Frontal cortex (tissue), 3 donors: ENCODE measurements at regions not wholly inside any gene's neighbourhood (a gene's known extent, or its start where the extent isn't known, plus 50 kb on each side); places are given as distances from the start of the nearest gene placed in this dataset.

Experiments used
- DNase-seq, 2 donors: peaks; one replicate each; pipeline ENCODE4 v3.0.0; 2012; ENCODE audit warnings: low spot score in 2 of 2
- FAIRE-seq: peaks from 2 replicates; lab custom pipeline; 2012; peaks lifted over from hg19 to GRCh38; lab: Jason Lieb, UNC
- donor health status: control.
- donor health status: control.
- donor health status: control.

DNA sequence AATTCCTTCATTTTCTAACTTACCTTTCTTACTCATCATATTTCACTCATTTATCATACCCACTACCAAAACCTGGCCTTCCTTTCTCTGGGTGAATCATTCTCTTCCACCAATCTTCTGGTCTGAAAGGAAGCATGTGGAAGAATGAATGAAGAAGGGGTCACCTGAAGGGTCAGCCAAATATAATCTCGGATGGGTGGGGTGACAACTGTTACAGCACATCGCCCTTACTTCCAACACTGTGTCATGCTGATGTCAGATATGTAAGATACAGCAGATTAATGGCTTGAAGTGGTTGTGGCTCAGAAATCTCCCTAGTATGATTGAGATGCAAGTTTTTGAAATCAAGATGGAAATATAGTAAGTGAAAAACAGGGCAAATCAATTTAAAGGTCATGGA is 401.7 kb upstream of the HTR2A start:
- DNase-seq (no peak), FAIRE-seq (no peak)

DNA sequence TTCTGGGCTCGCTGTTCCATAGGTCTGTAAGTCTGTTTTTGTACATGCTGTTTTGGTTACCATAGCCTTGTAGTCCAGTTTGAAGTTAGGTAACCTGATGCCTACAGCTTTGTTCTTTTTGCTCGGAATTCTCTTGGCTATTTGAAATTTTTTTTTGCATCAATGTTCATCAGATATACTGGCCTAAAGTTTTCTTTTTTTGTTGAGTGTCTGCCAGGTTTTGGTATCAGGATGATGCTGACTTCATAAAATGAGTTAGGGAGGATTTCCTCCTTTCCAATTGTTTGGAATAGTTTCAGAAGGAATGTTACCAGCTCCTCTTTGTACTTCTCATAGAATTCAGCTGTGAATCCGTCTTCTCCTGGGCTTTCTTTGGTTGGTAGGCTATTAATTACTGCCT is 397.8 kb upstream of the HTR2A start:
- FAIRE-seq (no peak), DNase-seq (no peak)

DNA sequence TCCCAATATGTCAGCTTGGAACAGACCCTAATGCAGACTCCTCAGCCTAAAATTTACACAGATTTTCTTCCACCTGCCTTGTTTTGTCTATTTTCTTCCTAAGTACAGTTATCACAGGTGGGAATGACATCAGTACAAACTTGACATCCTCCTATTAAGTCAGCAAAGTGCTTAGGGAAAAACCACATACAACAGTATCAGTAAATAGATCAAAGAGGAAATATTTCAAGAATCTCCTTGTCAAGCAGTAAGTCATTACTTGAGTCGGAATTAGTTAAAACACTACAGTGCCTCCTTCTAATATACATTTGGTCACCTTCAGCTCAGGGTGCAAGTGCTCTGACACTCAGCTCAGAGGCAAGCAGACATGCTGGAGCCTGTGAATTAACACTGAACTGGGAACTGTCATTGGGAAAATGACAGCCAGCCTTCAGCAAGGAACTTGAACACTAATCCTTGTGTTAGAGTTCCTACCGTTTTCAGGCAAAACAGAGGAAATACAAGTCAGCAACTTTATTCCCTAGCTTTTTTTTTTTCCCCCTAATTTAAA is 394.3 kb upstream of the HTR2A start:
- DNase-seq (no peak), FAIRE-seq (no peak)

DNA sequence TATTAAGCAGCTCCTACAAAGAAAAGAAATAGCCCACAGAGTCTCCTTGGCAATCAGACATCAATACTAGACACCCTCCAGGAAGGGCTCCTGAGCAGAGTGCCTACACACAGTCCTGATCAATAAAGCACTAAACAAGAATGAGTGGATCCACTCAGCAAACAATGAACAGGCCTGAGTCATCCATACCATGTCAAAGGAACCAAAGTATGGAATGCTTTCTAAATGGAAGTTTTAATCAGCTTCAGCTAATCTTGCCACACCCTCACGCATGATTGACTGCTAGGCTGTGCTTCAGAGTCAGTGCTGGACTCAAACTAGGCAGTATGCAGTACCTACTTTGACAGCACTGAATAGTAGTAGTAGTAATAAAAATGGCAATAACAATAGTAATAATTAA is 392.7 kb upstream of the HTR2A start:
- no peak for FAIRE-seq

DNA sequence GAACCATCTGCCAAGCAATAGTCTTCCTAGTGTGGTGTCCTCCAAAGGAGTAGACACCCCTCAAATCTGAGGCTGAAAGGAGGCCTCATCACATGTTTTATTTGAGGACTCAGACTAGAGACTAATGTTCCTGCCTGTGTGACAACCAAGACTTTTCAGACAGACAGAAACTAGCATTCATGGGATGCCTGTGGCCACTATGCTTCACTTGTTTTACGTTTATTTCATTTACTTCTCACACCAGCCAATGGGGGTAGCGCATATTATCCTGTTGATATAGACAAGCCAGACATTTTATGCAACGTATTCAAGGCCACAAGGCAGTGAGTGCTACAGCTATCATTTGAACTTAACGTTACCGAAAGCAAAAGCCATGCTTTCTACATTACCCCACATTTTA is 391.7 kb upstream of the HTR2A start:
- DNase-seq (no peak), FAIRE-seq (no peak)

More for the DNA sequence above, 392.7 kb upstream of the HTR2A start:
- DNase-seq = no peak

DNA sequence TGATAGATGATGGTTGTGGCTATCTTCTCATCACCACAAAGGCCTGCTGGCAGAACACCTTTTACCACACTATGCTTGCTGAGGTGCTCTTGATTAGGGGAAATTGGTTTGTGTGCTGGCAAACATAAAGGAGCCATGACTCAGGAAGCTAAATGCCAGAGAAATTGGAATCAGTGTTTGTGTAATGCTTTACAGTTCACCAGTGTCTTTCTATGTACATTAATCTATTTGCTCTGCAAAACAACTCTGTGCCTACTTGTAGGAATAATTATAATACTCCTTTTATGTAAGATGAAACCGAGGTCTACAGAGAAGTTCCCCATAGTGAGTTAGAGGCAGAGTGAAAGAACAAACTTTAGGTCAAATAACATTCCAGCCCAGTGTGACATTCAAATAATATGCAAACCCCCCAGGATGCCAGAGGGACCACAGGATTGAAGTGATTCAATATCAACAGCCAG is 390.5 kb upstream of the HTR2A start:
- FAIRE-seq = no peak
- DNase-seq = no peak

DNA sequence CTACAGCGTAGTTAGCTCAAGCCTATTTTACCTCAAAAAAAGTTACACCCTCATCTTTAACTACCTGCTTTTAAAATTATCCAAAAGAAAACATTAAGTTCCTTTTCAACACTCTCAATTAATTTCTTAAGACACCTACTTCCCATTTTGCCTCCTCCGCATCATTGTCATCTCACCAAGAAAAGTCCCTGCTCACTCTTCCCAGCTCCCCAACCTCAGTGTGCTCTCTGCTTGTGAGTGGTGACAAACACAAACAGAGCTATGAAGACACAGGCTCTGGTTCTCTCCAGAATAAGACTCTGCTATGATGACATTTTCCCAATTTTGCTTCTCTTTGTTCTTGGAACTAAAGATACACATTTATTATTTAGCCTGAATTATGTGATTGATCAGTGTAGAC is 385.1 kb upstream of the HTR2A start:
- FAIRE-seq = no peak
- DNase-seq = no peak

DNA sequence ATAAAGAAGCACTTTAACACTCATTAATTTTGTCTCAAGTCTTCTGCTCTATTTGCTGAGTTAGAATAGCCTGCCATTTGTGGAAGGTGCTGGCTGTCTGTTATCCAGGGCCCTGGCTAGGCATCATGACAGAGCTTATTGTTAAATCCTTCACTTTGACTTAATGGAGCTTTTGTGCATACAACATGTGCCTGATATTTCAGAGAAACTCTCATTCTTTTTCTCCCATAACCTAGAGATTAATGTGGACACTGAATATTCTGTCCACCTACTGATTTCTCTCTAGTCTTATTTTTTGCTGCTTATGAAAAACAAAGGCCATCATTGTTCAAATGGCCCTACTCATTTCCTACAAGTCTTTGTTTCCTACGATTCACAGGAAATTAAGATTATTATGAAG is 383.1 kb upstream of the HTR2A start:
- DNase-seq = no peak

DNA sequence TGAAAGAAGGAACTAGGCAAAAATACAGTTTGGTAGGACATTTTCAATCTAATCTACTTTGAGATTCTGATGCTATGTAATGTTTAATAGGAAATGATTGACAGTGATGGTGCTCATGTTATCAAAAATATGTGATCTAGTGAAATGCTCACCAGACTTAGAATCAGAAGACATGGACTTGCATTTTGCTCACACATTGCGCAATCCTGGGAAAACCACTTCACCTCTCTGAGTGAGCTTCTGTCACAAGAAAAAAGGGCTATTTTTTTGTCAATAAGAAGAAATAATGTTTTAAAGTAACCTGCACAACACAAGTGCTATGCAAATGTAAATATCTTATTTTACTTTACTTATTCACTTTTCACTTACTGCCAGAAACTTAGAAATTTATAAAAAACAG is 380.9 kb upstream of the HTR2A start:
- FAIRE-seq (no peak), DNase-seq (no peak)

More for the DNA sequence above, 383.1 kb upstream of the HTR2A start:
- no peak for FAIRE-seq

DNA sequence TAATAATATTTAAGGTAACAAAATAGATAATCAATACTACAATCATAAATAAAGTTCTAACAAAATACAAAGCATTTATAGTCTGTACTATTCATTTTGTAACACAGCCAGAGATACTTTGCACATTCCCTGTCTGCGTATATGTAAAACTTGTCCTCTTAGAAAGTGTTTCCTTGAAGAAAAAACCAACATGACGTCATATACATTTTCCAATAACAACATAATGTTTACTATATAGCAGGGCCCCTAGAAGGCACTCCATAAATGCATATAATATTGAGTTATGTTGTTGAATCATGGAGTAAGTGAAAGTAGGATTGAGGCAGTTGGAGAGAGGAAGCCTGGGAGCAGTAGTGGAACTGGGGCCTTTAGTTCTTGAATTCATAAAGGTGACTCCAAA is 371.4 kb upstream of the HTR2A start:
- no peak for DNase-seq
- FAIRE-seq = no peak

DNA sequence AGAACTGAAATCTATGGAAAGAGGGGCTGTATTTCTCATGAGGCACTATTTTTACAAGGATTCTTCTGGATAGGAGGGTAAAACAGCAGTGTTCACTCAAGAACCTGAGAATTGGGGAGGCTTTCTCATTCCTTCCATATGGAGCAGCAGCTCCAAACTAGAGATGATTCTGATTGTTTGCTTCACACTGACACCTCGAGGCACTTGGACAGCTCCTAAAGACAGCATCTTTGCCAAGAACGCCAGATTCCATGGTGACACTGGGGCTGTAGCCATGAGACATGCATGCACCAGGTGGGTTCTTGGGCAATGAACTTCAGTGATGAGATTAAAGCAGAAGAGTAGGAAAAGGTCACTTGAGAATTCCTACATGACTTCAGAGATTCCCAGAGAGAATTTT is 361.5 kb upstream of the HTR2A start:
- DNase-seq (no peak), FAIRE-seq (no peak)

DNA sequence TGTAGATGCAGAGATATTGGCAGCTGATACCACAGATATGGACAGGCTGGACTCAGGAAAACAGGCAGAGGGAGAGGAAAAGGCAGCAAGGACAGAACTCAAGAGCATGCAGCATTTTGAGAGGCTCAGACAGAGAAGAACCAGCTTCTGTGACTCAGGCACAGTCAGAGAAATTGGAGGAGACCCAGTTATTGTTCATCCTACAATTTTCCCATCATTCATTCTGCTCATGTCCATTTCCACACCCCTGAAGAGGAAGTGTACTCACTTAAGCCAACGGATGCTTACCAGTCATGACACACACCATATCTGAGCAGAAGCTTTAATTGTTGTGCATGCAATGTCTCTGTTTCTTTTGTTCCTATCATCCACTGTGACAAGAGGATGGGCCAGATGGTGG is 359.8 kb upstream of the HTR2A start:
- DNase-seq (no peak), FAIRE-seq (no peak)

DNA sequence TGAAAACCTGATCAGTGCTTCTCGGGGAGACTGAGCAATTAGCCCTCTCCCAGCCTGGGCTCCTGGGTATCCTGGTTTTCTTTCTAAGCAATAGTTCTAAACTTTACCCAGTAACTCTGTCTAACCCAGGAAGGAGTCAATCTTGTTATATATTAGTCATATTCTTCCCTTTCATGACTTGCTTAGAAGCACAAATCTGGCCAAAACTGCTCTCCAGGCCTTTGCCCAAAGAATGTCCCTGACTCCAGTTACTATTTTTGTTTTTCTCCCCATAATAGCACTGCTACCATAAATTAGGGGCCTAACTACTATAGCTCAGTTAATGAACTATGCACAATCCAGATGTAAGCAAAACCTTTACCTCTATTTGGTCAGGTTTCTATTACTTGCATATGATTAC is 355.8 kb upstream of the HTR2A start:
- FAIRE-seq (no peak), DNase-seq (no peak)

DNA sequence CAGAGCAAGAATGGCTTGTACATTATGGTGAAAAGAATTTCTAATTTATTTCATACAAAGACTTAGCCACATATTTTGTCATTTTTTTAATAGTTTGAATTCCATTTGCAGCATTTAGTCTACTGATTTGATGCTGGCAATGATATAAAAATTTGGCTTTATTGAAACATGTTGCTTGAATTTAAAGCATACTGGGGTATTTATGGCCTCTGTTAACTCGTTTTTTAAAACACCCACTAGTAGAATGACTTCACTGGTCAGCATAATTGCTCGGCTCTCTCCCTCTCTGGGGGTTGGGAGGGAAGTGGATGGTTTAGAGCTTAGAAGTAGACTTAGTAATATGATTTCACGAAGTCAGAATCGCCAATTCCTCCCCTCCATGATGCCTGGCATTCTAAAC is 354.9 kb upstream of the HTR2A start:
- no peak for DNase-seq
- no peak for FAIRE-seq

DNA sequence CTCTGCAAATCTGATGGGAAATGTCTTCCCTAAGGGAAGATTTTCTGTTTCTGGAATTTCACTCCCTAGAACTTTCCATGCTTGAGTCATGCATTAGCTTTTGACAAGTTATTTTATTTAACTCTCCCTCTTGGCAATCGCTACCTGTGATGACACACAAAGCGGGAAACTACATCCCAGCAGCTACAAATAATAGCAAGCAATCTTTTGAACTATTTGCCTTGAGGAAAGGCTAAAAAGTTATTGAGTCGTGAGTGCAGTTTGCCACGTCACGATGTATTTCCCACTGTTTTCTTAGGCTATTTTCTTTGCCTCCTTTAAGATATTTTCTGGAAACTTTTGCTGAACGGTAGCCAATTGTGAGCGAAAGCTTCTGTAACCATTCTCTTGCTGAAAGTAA is 353.3 kb upstream of the HTR2A start:
- no peak for DNase-seq
- FAIRE-seq = no peak

DNA sequence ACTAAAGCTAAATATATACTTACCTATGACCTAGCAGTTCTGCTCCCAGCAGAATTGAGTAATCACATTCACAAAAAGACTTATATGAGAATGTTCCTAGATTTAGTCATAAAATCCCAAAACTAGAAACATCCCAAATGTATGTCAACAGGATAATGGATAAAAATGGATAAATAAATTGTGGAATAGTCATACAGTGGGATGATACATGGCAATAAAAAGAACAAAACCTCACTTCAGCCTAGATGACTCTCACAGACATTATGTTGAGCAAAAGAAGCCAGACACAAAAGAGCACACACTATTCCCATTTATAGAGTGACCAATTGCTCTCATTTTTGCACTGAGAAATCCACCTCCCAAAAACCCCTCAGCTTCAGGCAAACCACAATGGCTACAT is 352.4 kb upstream of the HTR2A start:
- no peak for DNase-seq
- FAIRE-seq = no peak

DNA sequence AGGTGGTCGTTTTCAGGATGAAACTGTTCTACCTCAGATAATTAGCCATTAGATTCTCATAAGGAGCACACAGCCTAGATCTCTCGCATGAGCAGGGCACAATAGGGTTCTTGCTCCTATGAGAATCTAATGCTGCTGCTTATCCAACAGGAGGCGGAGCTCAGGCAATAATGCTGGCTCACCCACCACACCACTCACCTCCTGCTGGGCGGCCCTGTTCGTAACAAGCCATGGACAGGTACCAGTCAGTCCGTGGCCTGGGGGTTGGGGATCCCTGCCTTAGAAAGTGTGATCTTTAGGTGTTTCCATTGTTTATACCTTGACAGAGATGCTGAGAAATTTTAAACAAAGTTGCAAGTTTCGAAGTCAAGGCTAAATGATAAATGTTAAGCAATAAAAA is 344.6 kb upstream of the HTR2A start:
- no peak for DNase-seq

DNA sequence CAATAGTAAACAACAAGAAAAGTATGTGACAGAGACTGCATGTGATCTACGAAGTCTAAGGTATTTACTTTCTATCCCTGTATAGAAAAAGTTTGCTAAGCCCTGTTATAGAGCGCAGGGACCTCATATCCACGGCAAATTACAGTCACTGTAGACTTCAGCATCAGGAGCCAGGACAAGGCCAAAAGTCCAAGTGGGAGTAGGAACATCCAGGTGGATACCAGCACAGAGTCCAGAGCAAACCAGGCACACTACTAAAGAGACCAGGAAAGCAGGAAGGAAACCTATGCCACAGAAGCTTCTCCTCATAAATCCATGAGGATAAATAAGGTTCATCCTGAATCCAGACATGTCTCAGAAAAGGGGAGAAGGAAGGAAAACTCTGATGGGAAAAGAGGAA is 342.2 kb upstream of the HTR2A start:
- FAIRE-seq (no peak), DNase-seq (no peak)

More for the DNA sequence above, 344.6 kb upstream of the HTR2A start:
- FAIRE-seq = no peak

DNA sequence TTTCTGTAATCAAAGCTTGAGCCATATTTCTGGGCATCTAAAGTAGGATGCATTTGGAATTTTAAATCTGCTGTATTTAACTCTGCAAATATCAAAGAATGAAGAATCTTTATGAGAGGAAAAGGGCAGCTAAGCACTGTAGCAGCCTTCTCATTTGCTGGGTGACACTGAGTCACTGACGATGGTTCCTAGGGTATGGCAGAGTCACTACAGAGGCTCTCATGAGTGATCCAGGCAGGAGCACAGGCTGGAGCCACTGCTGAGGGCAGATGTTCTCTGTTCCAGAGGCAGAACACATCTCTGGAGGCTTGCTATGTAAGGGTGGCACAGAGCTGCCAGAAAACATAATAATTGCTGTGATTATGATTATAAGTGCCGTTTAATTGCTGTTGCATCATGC is 340.7 kb upstream of the HTR2A start:
- DNase-seq (no peak), FAIRE-seq (no peak)

DNA sequence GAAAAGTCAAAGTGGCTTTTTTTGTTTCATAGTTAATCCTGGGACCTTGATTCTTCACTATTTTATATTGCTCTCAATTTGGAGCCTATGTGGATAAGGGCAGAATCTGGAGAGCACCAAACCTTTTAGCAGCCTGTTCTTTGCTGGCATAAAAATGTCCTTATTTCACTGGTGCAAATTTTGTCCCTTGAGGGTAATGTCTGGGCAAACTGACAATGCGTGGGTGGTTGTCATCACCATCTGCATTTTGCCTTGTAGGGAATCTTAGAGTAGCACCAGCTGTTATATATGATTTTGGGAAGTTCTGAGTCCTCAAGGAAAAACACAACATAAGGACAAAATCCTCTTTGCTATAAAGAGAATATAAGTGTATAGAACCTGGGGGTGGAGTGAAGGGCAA is 336.9 kb upstream of the HTR2A start:
- no peak for FAIRE-seq

DNA sequence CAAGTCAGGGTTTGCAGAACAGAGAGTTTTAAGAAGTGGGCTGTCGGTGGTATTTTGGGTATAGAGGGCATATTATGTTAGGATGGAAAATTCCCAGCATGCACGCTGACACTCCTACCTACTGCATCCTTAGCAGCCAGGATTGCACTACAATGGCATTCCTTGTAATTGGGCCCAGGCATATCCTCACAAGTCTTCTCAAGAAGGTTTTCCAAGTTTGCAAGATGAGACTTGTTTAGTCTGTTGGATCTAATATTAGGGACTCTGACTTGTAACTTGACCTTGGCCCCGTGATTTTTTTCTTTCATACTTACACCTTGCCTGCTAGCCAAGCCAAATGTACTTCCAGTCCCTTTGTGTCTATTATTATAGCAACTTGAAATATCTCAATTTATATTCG is 335.7 kb upstream of the HTR2A start:
- no peak for FAIRE-seq
- no peak for DNase-seq

More for the DNA sequence above, 336.9 kb upstream of the HTR2A start:
- peak in 1 of 2 donors; percentile 4 for DNase-seq

DNA sequence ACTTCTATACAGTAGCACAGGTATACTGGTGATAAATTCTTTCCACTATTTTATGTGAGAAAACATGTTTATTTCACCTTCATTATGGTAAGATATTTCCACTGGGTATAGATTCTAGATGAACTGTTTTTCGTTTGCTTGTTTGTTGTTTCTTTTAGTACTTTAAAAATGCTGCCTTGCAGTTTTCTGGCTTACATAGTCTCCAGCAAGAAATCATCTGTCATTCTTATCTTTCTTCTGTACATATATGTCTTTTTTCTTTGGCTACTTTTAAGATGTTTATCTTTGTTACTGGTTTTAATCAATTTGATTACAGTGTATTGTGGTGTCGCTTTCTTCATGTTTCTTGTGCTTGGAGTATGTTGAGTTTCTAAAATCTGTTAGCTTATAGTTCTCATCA is 333.3 kb upstream of the HTR2A start:
- FAIRE-seq = no peak
- DNase-seq = no peak

DNA sequence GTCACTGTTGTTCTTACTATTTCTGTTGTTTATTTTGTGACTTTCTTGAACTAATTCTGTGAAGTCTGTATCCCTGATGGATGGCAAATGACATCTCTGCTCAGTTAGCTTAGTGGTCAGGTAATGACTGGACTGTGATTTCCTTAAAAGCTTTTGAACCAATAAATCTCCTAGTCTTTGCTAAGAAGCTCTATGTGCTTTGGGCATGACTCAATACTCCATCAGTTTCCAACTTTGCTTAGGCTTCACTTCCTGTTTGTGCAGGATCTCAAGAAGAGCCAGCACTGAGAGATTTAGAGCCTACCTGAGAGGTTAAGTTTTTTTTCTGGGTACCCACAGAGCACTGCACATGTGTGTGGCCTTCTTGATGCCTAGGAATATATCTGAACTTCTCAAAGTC is 329.7 kb upstream of the HTR2A start:
- FAIRE-seq = no peak
- DNase-seq = no peak
